Skeletal muscle tissue (tissue), 3 donors: ENCODE measurements at regions not wholly inside any gene's neighbourhood (a gene's known extent, or its start where the extent isn't known, plus 50 kb on each side); places are given as distances from the start of the nearest gene placed in this dataset.

Experiments
- H3K27ac ChIP-seq: one replicate; pipeline ENCODE4 v1.7.0; 2013; ENCODE audit warnings: mild to moderate bottlenecking, low read depth, low read length, inconsistent platforms
- H3K27me3 ChIP-seq, 3 donors: one replicate each; pipeline ENCODE4 v1.7.0; 2013; ENCODE audit warnings: low read length in 3 of 3; ENCODE audit not compliant: control insufficient read depth in 3 of 3, insufficient read depth in 3 of 3
- H3K36me3 ChIP-seq, 3 donors: one replicate each; pipeline ENCODE4 v1.7.0; 2013; ENCODE audit warnings: low read length in 3 of 3; ENCODE audit not compliant: control insufficient read depth in 3 of 3, insufficient read depth in 3 of 3
- H3K4me1 ChIP-seq, 3 donors: one replicate each; pipeline ENCODE4 v1.7.0; 2013; ENCODE audit warnings: low read length in 3 of 3, mild to moderate bottlenecking in 3 of 3; ENCODE audit not compliant: control insufficient read depth in 3 of 3, insufficient read depth in 3 of 3
- H3K4me3 ChIP-seq, 3 donors: one replicate each; pipeline ENCODE4 v1.7.0; 2013; ENCODE audit warnings: low read length in 3 of 3
- H3K9ac ChIP-seq, 3 donors: one replicate each; pipeline ENCODE4 v1.7.0; 2013; ENCODE audit warnings: low read length in 3 of 3, mild to moderate bottlenecking in 3 of 3, moderate library complexity in 2 of 3, low read depth in 1 of 3
- H3K9me3 ChIP-seq, 3 donors: one replicate each; pipeline ENCODE4 v1.7.0; 2013; ENCODE audit warnings: low read length in 3 of 3; ENCODE audit not compliant: control insufficient read depth in 3 of 3
- donor health status: Osteomylitis.

GRCh38 chr22:33996824-33997223 is 76.5 kb upstream of the LARGE1 start:
- Histone ChIP-seq H3K36me3 (no peaks in the 10 kb centered on the region), H3K27me3 (peaks cover 0 to 4% (median 0%) of the 10 kb centered on the region in 3 donors), H3K27ac (no peak overlapping the region), H3K9ac (no peak overlapping the region), H3K4me3 (no peak overlapping the region), H3K9me3 (peaks cover 0 to 5% (median 0%) of the 10 kb centered on the region in 3 donors), H3K4me1 (no peaks in the 10 kb centered on the region)

GRCh38 chr22:34000879-34001526 is 80.7 kb upstream of the LARGE1 start:
- Histone ChIP-seq H3K9ac (no peak overlapping the region), H3K9me3 (peaks cover 0 to 3% (median 0%) of the 10 kb centered on the region in 3 donors), H3K27ac (no peak overlapping the region), H3K36me3 (no peaks in the 10 kb centered on the region), H3K4me1 (no peaks in the 10 kb centered on the region), H3K27me3 (no peaks in the 10 kb centered on the region), H3K4me3 (no peak overlapping the region)

DNA sequence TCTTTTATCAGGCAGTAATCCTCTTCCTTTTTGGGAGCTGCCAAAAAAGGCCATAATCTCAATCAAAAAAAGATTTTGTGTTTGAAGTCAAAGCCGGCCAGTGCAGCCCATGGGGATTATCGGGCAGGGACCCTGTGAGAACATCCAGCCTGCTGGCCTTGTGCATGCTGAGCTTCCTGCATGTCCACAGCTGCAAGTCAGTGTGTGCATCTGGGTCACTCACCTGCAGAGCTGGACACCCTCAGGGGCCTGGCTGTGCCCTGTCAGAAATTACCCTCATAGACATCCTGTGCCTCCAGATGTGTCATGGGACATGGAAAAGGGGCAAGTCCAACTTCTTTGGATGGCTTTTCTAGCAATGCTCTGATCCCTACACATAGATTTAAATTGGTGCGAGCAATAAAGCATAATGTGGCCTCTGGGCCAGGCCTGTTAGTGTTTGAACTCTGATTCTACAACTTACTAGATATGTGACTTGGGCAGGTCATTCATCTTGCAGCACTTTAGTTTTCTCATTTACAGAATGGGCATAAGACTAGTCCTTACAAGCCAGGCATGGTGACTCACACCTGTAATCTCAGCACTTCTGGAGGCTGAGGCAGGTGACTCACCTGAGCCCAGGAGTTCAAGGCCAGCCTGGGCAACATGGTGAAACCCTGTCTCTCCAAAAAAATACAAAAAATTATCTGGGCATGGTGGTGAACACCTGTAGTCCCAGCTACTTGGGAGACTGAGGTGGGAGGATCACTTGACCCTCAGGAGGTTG is 81.6 kb upstream of the LARGE1 start:
- Histone ChIP-seq H3K27me3 (no peaks in the 10 kb centered on the region), H3K4me1 (no peaks in the 10 kb centered on the region), H3K4me3 (no peak overlapping the region), H3K27ac (no peak overlapping the region), H3K9ac (no peak overlapping the region), H3K36me3 (no peaks in the 10 kb centered on the region), H3K9me3 (peaks cover 0 to 3% (median 0%) of the 10 kb centered on the region in 3 donors)

DNA sequence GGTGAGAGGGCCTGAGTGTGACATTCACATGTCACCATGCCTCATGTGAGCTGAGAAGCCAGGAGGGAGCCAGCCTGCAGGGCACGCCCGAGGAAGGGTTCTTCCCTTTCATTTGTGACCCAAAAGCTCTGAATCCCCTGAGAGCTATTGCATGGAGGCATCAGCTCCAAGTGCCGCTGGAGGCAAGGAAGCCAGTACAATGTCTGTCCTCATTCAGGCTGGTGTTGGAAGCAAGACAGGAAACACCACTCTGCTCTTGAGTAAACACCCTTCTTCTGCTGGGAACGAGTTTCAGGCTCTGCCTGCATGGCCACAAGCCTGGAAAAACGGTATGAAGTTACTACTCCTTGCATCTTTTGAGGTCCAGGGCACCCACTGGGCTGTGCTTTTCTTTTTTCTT is 83.8 kb upstream of the LARGE1 start:
- Histone ChIP-seq H3K4me3 (no peak overlapping the region), H3K27me3 (no peaks in the 10 kb centered on the region), H3K27ac (no peak overlapping the region), H3K36me3 (no peaks in the 10 kb centered on the region), H3K9me3 (peaks cover 0 to 3% (median 0%) of the 10 kb centered on the region in 3 donors), H3K9ac (no peak overlapping the region), H3K4me1 (no peaks in the 10 kb centered on the region)

DNA sequence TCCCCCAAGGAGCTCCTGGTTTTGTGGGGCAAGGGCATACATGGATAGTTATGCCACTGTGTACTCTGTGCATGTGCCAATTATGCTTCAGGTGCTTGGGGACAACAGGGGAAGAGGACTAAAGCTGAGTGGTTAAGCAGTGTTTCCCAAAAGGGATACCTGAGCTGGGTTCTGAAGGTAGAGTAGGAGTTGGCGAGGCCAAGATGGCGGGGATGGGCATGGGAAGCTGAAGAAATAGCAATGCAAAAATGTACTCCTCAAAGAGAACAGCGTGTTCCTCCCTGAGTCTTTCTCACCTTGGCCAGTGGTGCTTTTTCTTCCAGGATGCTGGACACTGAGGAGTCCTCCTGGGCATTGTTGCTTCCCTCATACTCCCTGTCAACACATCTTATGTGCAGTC is 90.0 kb upstream of the LARGE1 start:
- no peak overlapping the region for H3K9ac ChIP-seq
- H3K4me3 ChIP-seq = no peak overlapping the region
- H3K9me3 ChIP-seq = peaks cover 0 to 11% (median 4%) of the 10 kb centered on the region in 3 donors
- H3K36me3 ChIP-seq = no peaks in the 10 kb centered on the region
- no peak overlapping the region for H3K27ac ChIP-seq
- no peaks in the 10 kb centered on the region for H3K27me3 ChIP-seq
- H3K4me1 ChIP-seq = no peaks in the 10 kb centered on the region

- no peak overlapping the region for H3K27ac ChIP-seq
- peaks cover 0 to 11% (median 4%) of the 10 kb centered on the region in 3 donors for H3K9me3 ChIP-seq
- no peak overlapping the region for H3K4me3 ChIP-seq
- peaks cover 0 to 4% (median 3%) of the 10 kb centered on the region in 3 donors for H3K27me3 ChIP-seq
- no peaks in the 10 kb centered on the region for H3K4me1 ChIP-seq
- H3K9ac ChIP-seq = no peak overlapping the region
- H3K36me3 ChIP-seq = no peaks in the 10 kb centered on the region
These were observed 95.4 kb upstream of the LARGE1 start for GRCh38 chr22:34015642-34016041.

DNA sequence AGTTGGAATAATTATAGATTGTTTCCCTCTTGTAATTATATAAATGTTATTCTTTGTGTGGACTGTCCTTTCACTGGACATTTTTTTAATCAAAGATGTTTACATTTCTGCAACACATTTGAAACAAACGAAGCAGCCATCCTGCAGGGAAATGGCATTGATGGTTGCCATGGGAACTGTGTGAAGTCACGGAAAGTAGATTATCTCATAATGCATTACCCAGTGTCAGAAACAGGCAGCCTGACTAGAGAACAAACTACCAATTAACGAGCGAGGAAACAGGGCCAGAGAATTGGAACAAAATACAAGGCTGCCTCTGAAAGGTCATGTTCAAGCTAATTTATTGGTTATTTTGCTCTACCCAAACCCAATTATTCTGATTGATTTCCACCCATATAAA is 96.9 kb upstream of the LARGE1 start:
- Histone ChIP-seq H3K4me3 (no peak overlapping the region), H3K27ac (no peak overlapping the region), H3K36me3 (no peaks in the 10 kb centered on the region), H3K9ac (no peak overlapping the region), H3K4me1 (no peaks in the 10 kb centered on the region), H3K27me3 (peaks cover 0 to 4% (median 3%) of the 10 kb centered on the region in 3 donors), H3K9me3 (peaks cover 0 to 11% (median 4%) of the 10 kb centered on the region in 3 donors)

DNA sequence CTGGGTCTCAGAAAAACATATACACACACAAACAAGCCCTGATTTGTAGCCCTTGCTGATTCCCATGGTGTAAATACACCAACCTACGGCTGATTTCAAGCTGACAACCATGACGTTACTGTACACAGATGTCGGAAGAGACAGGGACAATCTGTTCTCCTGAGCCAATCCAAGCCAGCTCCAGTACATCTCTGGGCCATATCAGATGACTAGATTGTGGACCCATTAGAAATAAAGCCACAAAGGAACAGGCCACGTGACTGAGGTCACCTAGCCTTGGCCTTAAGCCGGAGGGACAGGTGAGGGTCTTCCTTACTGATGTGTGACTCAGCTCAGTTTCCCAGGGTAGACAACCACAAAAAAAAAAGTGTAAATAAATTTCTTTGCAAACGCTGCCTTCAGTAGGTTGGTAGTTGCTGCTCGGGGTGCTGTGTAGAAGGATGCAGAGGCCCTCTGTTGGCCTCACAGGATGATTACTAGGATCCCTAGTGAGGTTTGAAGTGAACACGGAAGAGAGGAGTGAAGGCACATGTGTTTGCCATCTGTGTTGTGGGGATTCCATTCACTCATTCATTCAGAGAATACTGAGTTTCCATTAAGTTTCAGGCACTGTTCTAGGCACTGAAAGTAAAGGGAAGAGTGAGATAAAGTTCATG is 99.0 kb upstream of the LARGE1 start:
- Histone ChIP-seq H3K4me1 (no peaks in the 10 kb centered on the region), H3K4me3 (no peak overlapping the region), H3K27me3 (peaks cover 0 to 4% (median 3%) of the 10 kb centered on the region in 3 donors)

GRCh38 chr22:34035209-34035608 is 114.9 kb upstream of the LARGE1 start:
- Histone ChIP-seq H3K9ac (no peak overlapping the region), H3K4me3 (no peak overlapping the region), H3K4me1 (no peaks in the 10 kb centered on the region), H3K27me3 (peaks cover 0 to 2% (median 0%) of the 10 kb centered on the region in 3 donors), H3K9me3 (no peaks in the 10 kb centered on the region), H3K36me3 (no peaks in the 10 kb centered on the region), H3K27ac (no peak overlapping the region)

More for the DNA sequence above, 99.0 kb upstream of the LARGE1 start:
- Histone ChIP-seq H3K27ac (no peak overlapping the region), H3K36me3 (no peaks in the 10 kb centered on the region), H3K9me3 (peaks cover 0 to 4% (median 3%) of the 10 kb centered on the region in 3 donors), H3K9ac (no peak overlapping the region)

- Histone ChIP-seq H3K4me1 (no peaks in the 10 kb centered on the region), H3K27ac (no peak overlapping the region), H3K9ac (no peak overlapping the region), H3K36me3 (no peaks in the 10 kb centered on the region), H3K27me3 (peaks cover 0 to 2% (median 0%) of the 10 kb centered on the region in 3 donors), H3K9me3 (no peaks in the 10 kb centered on the region), H3K4me3 (no peak overlapping the region)
These were observed 116.7 kb upstream of the LARGE1 start for GRCh38 chr22:34036931-34037330.
